ENCODE measurements at regions not wholly inside any gene's neighbourhood (a gene's known extent, or its start where the extent isn't known, plus 50 kb on each side); places are given as distances from the start of the nearest gene placed in this dataset.

- TF ChIP-seq, protein P1, sequence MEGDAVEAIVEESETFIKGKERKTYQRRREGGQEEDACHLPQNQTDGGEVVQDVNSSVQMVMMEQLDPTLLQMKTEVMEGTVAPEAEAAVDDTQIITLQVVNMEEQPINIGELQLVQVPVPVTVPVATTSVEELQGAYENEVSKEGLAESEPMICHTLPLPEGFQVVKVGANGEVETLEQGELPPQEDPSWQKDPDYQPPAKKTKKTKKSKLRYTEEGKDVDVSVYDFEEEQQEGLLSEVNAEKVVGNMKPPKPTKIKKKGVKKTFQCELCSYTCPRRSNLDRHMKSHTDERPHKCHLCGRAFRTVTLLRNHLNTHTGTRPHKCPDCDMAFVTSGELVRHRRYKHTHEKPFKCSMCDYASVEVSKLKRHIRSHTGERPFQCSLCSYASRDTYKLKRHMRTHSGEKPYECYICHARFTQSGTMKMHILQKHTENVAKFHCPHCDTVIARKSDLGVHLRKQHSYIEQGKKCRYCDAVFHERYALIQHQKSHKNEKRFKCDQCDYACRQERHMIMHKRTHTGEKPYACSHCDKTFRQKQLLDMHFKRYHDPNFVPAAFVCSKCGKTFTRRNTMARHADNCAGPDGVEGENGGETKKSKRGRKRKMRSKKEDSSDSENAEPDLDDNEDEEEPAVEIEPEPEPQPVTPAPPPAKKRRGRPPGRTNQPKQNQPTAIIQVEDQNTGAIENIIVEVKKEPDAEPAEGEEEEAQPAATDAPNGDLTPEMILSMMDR (IDR thresholded peaks at IDR 0.05), result no peak
- no peak for TF ChIP-seq POLR2A (IDR thresholded peaks at IDR 0.05)
- TF ChIP-seq POLR2AphosphoS5 (IDR thresholded peaks at IDR 0.05; ENCODE audit: insufficient read depth in 1 of 2, low read depth in 1 of 2), result no peak
Measured at GRCh38 chr4:130432289-130432688, 1336.3 kb downstream of the C4orf33 start.

Measured in vagina (tissue), 2 donors.